ENCODE measurements at regions not wholly inside any gene's neighbourhood (a gene's known extent, or its start where the extent isn't known, plus 50 kb on each side); places are given as distances from the start of the nearest gene placed in this dataset.

DNA sequence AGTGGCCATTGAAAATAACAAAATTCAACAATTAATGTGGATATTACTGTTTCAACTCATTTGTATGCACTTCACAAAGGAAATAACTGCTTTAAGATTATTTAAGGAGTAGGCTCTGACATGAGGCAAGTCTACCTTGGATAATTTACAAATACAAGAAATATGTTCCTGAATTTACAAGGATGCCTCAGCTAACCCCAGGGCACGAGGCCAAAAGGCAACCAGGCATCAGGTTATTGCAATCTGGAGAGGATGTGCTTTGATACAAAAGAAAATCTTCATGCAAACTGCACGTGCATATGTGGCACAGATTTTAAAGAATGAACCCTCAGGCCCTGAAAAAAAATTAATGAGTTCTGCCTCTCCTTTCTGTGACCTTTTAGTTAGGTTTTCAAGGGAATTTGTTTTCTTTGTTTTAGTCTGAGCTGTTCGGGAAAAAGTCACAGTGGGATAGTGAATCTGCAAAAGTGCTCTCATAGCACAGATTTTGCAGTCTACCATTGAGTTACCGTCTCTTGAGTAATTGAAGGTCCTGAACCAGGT lies 1304.2 kb upstream of the ADGRL4 start:
- TF ChIP-seq, protein P1, sequence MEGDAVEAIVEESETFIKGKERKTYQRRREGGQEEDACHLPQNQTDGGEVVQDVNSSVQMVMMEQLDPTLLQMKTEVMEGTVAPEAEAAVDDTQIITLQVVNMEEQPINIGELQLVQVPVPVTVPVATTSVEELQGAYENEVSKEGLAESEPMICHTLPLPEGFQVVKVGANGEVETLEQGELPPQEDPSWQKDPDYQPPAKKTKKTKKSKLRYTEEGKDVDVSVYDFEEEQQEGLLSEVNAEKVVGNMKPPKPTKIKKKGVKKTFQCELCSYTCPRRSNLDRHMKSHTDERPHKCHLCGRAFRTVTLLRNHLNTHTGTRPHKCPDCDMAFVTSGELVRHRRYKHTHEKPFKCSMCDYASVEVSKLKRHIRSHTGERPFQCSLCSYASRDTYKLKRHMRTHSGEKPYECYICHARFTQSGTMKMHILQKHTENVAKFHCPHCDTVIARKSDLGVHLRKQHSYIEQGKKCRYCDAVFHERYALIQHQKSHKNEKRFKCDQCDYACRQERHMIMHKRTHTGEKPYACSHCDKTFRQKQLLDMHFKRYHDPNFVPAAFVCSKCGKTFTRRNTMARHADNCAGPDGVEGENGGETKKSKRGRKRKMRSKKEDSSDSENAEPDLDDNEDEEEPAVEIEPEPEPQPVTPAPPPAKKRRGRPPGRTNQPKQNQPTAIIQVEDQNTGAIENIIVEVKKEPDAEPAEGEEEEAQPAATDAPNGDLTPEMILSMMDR (IDR thresholded peaks at IDR 0.05): no peak
- TF ChIP-seq TCF7L2 (IDR thresholded peaks at IDR 0.05; ENCODE audit: low read depth, low read length) (no peak), POLR2AphosphoS5 (IDR thresholded peaks at IDR 0.05; ENCODE audit: low read depth, low read length) (no peak), SIN3A (IDR thresholded peaks at IDR 0.05; ENCODE audit: borderline replicate concordance, insufficient read depth, low read depth, low read length) (no peak)
- TF ChIP-seq, protein P2, sequence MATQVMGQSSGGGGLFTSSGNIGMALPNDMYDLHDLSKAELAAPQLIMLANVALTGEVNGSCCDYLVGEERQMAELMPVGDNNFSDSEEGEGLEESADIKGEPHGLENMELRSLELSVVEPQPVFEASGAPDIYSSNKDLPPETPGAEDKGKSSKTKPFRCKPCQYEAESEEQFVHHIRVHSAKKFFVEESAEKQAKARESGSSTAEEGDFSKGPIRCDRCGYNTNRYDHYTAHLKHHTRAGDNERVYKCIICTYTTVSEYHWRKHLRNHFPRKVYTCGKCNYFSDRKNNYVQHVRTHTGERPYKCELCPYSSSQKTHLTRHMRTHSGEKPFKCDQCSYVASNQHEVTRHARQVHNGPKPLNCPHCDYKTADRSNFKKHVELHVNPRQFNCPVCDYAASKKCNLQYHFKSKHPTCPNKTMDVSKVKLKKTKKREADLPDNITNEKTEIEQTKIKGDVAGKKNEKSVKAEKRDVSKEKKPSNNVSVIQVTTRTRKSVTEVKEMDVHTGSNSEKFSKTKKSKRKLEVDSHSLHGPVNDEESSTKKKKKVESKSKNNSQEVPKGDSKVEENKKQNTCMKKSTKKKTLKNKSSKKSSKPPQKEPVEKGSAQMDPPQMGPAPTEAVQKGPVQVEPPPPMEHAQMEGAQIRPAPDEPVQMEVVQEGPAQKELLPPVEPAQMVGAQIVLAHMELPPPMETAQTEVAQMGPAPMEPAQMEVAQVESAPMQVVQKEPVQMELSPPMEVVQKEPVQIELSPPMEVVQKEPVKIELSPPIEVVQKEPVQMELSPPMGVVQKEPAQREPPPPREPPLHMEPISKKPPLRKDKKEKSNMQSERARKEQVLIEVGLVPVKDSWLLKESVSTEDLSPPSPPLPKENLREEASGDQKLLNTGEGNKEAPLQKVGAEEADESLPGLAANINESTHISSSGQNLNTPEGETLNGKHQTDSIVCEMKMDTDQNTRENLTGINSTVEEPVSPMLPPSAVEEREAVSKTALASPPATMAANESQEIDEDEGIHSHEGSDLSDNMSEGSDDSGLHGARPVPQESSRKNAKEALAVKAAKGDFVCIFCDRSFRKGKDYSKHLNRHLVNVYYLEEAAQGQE (IDR thresholded peaks at IDR 0.05; ENCODE audit: insufficient read depth in 1 of 2, low read depth in 2 of 2, low read length in 1 of 2): no peak

Data from Panc1 (cell line).